ENCODE measurements at regions not wholly inside any gene's neighbourhood (a gene's known extent, or its start where the extent isn't known, plus 50 kb on each side); places are given as distances from the start of the nearest gene placed in this dataset.

GRCh38 chr7:86013662-86014061 lies 630.0 kb upstream of the GRM3 start (continued):
- no peak for TF ChIP-seq EZH2phosphoT487 (IDR thresholded peaks at IDR 0.05; ENCODE audit: borderline replicate concordance)

GRCh38 chr7:86012971-86013370 lies 630.7 kb upstream of the GRM3 start:
- DNase-seq (ENCODE audit: low read depth, low spot score) (no peak), ATAC-seq (no peak)
- no TSS peak for BruUV-seq (replicated peaks)
- Histone ChIP-seq H2AFZ (ENCODE audit: low read depth, low read length, poor library complexity, severe bottlenecking) (no peak overlapping the region), H3K9ac (ENCODE audit: low read length) (no peak overlapping the region), H3K36me3 (ENCODE audit: control insufficient read depth in 1 of 2, insufficient read depth in 2 of 2, low read length in 2 of 2) (no peaks in the 10 kb centered on the region), H3K79me2 (ENCODE audit: insufficient read depth, low read length) (no peaks in the 10 kb centered on the region), H3K9me2 (ENCODE audit: insufficient read depth) (no peaks in the 10 kb centered on the region), H3K27me3 (ENCODE audit: insufficient read depth, low read length) (no peaks in the 10 kb centered on the region), H4K20me1 (ENCODE audit: insufficient read depth) (no peaks in the 10 kb centered on the region), H3K4me2 (ENCODE audit: low read length) (no peak overlapping the region), H3K27ac (ENCODE audit: low read depth, low read length) (no peak overlapping the region), H3K9me3 (ENCODE audit: control insufficient read depth in 1 of 2, insufficient read depth in 1 of 2, low read depth in 1 of 2, low read length in 2 of 2) (no peaks in the 10 kb centered on the region), H3K4me3 (replicated peaks in 1 of 2; ENCODE audit: low read depth in 1 of 2, low read length in 2 of 2) (no peak overlapping the region), H3K4me1 (ENCODE audit: control insufficient read depth in 1 of 2, insufficient read depth in 2 of 2, low read length in 2 of 2) (no peaks in the 10 kb centered on the region)
- ChIA-PET CTCF (no interaction called here), POLR2A (no interaction called here), RAD21 (ENCODE audit: low non-redundant PET in 1 of 2, low total read pairs in 2 of 2, uncharacterized antibody in 2 of 2, unreplicated experiment in 2 of 2) (no interaction called here)
- TF ChIP-seq ELF1 (IDR thresholded peaks at IDR 0.05; ENCODE audit: borderline replicate concordance, low read depth) = no peak
- intact Hi-C loops (cut with micrococcal nuclease) = no loop called here

- Histone ChIP-seq H2AFZ (ENCODE audit: low read depth, low read length, poor library complexity, severe bottlenecking) (no peak overlapping the region), H3K4me3 (replicated peaks in 1 of 2; ENCODE audit: low read depth in 1 of 2, low read length in 2 of 2) (no peak overlapping the region), H3K4me1 (ENCODE audit: control insufficient read depth in 1 of 2, insufficient read depth in 2 of 2, low read length in 2 of 2) (no peaks in the 10 kb centered on the region), H3K9me3 (ENCODE audit: control insufficient read depth in 1 of 2, insufficient read depth in 1 of 2, low read depth in 1 of 2, low read length in 2 of 2) (no peaks in the 10 kb centered on the region), H3K36me3 (ENCODE audit: control insufficient read depth in 1 of 2, insufficient read depth in 2 of 2, low read length in 2 of 2) (no peaks in the 10 kb centered on the region), H3K27ac (ENCODE audit: low read depth, low read length) (no peak overlapping the region), H3K79me2 (ENCODE audit: insufficient read depth, low read length) (no peaks in the 10 kb centered on the region), H3K4me2 (ENCODE audit: low read length) (no peak overlapping the region), H3K27me3 (ENCODE audit: insufficient read depth, low read length) (no peaks in the 10 kb centered on the region), H4K20me1 (ENCODE audit: insufficient read depth) (no peaks in the 10 kb centered on the region; the same call in 1 of the 2 replicates), H3K9me2 (ENCODE audit: insufficient read depth) (no peaks in the 10 kb centered on the region), H3K9ac (ENCODE audit: low read length) (no peak overlapping the region)
- BruUV-seq (replicated peaks) = no TSS peak
- TF ChIP-seq ZFX (IDR thresholded peaks at IDR 0.05) (no peak), EGR1 (IDR thresholded peaks at IDR 0.05; ENCODE audit: low read depth) (no peak), ATF3 (IDR thresholded peaks at IDR 0.05) (no peak), TCF7L2 (IDR thresholded peaks at IDR 0.05; ENCODE audit: borderline replicate concordance, extremely low read depth, insufficient read depth, insufficient read length) (no peak), EZH2 (IDR thresholded peaks at IDR 0.05) (no peak), JUND (IDR thresholded peaks at IDR 0.05) (no peak), RAD21 (IDR thresholded peaks at IDR 0.05; ENCODE audit: low read depth) (no peak)
- intact Hi-C loops (cut with micrococcal nuclease) = no loop called here
- RAD21 ChIA-PET (ENCODE audit: low non-redundant PET in 1 of 2, low total read pairs in 2 of 2, uncharacterized antibody in 2 of 2, unreplicated experiment in 2 of 2) = no interaction called here
- CTCF ChIA-PET = no interaction called here
- POLR2A ChIA-PET = no interaction called here
- no peak for ATAC-seq
- DNase-seq (ENCODE audit: low read depth, low spot score) = no peak
Measured at GRCh38 chr7:86008898-86009297, 634.8 kb upstream of the GRM3 start.
